Activated T-helper 1 cell treated with anti-CD3 and anti-CD28 coated beads, Interleukin-12 subunit alpha, Interleukin-12 subunit beta, Interleukin-2, Interleukin-4 antibody, amounts not matched to agents 30 ng/mL and 10 ng/mL and 1 ng/mL, durations not matched to agents 14 hours and 24 hours and 36 hours (primary cell): ENCODE measurements at regions not wholly inside any gene's neighbourhood (a gene's known extent, or its start where the extent isn't known, plus 50 kb on each side); places are given as distances from the start of the nearest gene placed in this dataset.

Source experiments
- DNase-seq: peaks from one replicate; pipeline ENCODE4 v3.0.0; 2021; ENCODE audit warnings: low spot score
- H3K27ac Mint-ChIP-seq: one replicate; pipeline ENCODE4 v1.8.0; 2021; ENCODE audit warnings: mild to moderate bottlenecking, mixed read lengths
- H3K27me3 Mint-ChIP-seq: one replicate; pipeline ENCODE4 v1.8.0; 2022; ENCODE audit warnings: mild to moderate bottlenecking, moderate library complexity, mixed read lengths; ENCODE audit not compliant: insufficient read depth
- H3K36me3 Mint-ChIP-seq: one replicate; pipeline ENCODE4 v1.8.0; 2021; ENCODE audit warnings: low read depth, mixed read lengths
- H3K4me1 Mint-ChIP-seq: one replicate; pipeline ENCODE4 v1.8.0; 2021; ENCODE audit warnings: low read depth, mixed read lengths
- H3K4me3 Mint-ChIP-seq: one replicate; pipeline ENCODE4 v1.8.0; 2021; ENCODE audit warnings: mild to moderate bottlenecking, moderate library complexity, mixed read lengths
- H3K9me3 Mint-ChIP-seq: one replicate; pipeline ENCODE4 v1.8.0; 2021; ENCODE audit warnings: mixed read lengths
- intact Hi-C: fragments of 100-400 bp; cut with micrococcal nuclease; formaldehyde crosslinking; loops from one replicate; pipeline ENCODE4 v1.15.1; 2024

- no peak overlapping the region for H3K4me3 Mint-ChIP-seq
Observed at GRCh38 chr5:67267512-67268216, 71.1 kb upstream of the CD180 start.

GRCh38 chr5:67266654-67267350 is 70.2 kb upstream of the CD180 start:
- Mint-ChIP-seq H3K9me3 (no peaks in the 10 kb centered on the region), H3K4me1 (no peaks in the 10 kb centered on the region), H3K36me3 (no peaks in the 10 kb centered on the region), H3K27me3 (no peaks in the 10 kb centered on the region), H3K4me3 (no peak overlapping the region), H3K27ac (no peak overlapping the region)
- no peak for DNase-seq
- intact Hi-C loops = no loop called here

More at GRCh38 chr5:67267512-67268216, 71.1 kb upstream of the CD180 start:
- DNase-seq = no peak
- Mint-ChIP-seq H3K4me1 (no peaks in the 10 kb centered on the region), H3K9me3 (no peaks in the 10 kb centered on the region), H3K27ac (no peak overlapping the region), H3K27me3 (no peaks in the 10 kb centered on the region), H3K36me3 (no peaks in the 10 kb centered on the region)
- intact Hi-C loops = no loop called here

- no peak overlapping the region for H3K4me3 Mint-ChIP-seq
Observed at GRCh38 chr5:67265951-67266350, 69.4 kb upstream of the CD180 start.

GRCh38 chr5:67263656-67264408 is 67.2 kb upstream of the CD180 start:
- Mint-ChIP-seq H3K4me1 (no peaks in the 10 kb centered on the region), H3K4me3 (no peak overlapping the region), H3K27ac (no peak overlapping the region), H3K36me3 (no peaks in the 10 kb centered on the region), H3K27me3 (peaks cover 5% of the 10 kb centered on the region), H3K9me3 (no peaks in the 10 kb centered on the region)
- DNase-seq = no peak
- intact Hi-C loops = no loop called here

More at GRCh38 chr5:67265951-67266350, 69.4 kb upstream of the CD180 start:
- DNase-seq = no peak
- no peak overlapping the region for H3K27ac Mint-ChIP-seq
- no peaks in the 10 kb centered on the region for H3K9me3 Mint-ChIP-seq
- H3K27me3 Mint-ChIP-seq = peaks cover 4% of the 10 kb centered on the region
- intact Hi-C loops = no loop called here
- H3K4me1 Mint-ChIP-seq = no peaks in the 10 kb centered on the region
- H3K36me3 Mint-ChIP-seq = no peaks in the 10 kb centered on the region

- intact Hi-C loops = no loop called here
- H3K36me3 Mint-ChIP-seq = no peaks in the 10 kb centered on the region
- no peaks in the 10 kb centered on the region for H3K4me1 Mint-ChIP-seq
Observed at GRCh38 chr5:67262956-67263355, 66.4 kb upstream of the CD180 start.

GRCh38 chr5:67262206-67262605 is 65.6 kb upstream of the CD180 start:
- H3K9me3 Mint-ChIP-seq = no peaks in the 10 kb centered on the region
- peaks cover 6% of the 10 kb centered on the region for H3K27me3 Mint-ChIP-seq
- no peak overlapping the region for H3K27ac Mint-ChIP-seq
- intact Hi-C loops = no loop called here
- no peak overlapping the region for H3K4me3 Mint-ChIP-seq
- DNase-seq = no peak
- no peaks in the 10 kb centered on the region for H3K36me3 Mint-ChIP-seq
- H3K4me1 Mint-ChIP-seq = no peaks in the 10 kb centered on the region

More at GRCh38 chr5:67262956-67263355, 66.4 kb upstream of the CD180 start:
- Mint-ChIP-seq H3K27me3 (peaks cover 6% of the 10 kb centered on the region), H3K9me3 (no peaks in the 10 kb centered on the region), H3K4me3 (no peak overlapping the region), H3K27ac (no peak overlapping the region)
- no peak for DNase-seq

GRCh38 chr5:67259548-67260215 is 63.1 kb upstream of the CD180 start:
- Mint-ChIP-seq H3K4me1 (no peaks in the 10 kb centered on the region), H3K4me3 (no peak overlapping the region), H3K36me3 (no peaks in the 10 kb centered on the region)

GRCh38 chr5:67257500-67257899 is 60.9 kb upstream of the CD180 start:
- no peaks in the 10 kb centered on the region for H3K4me1 Mint-ChIP-seq
- no peak overlapping the region for H3K27ac Mint-ChIP-seq
- peaks cover 7% of the 10 kb centered on the region for H3K27me3 Mint-ChIP-seq
- H3K9me3 Mint-ChIP-seq = no peaks in the 10 kb centered on the region
- H3K36me3 Mint-ChIP-seq = no peaks in the 10 kb centered on the region
- no peak overlapping the region for H3K4me3 Mint-ChIP-seq
- intact Hi-C loops = no loop called here
- DNase-seq = no peak

More at GRCh38 chr5:67259548-67260215, 63.1 kb upstream of the CD180 start:
- Mint-ChIP-seq H3K27ac (no peak overlapping the region), H3K9me3 (no peaks in the 10 kb centered on the region), H3K27me3 (peaks cover 7% of the 10 kb centered on the region)
- no peak for DNase-seq
- intact Hi-C loops = no loop called here

- Mint-ChIP-seq H3K4me1 (no peaks in the 10 kb centered on the region), H3K27me3 (peaks cover 7% of the 10 kb centered on the region), H3K4me3 (no peak overlapping the region), H3K27ac (no peak overlapping the region), H3K36me3 (no peaks in the 10 kb centered on the region), H3K9me3 (no peaks in the 10 kb centered on the region)
- no peak for DNase-seq
- intact Hi-C loops = no loop called here
Observed at GRCh38 chr5:67257077-67257476, 60.5 kb upstream of the CD180 start.

- H3K27ac Mint-ChIP-seq = no peak overlapping the region
- intact Hi-C loops = no loop called here
- H3K9me3 Mint-ChIP-seq = no peaks in the 10 kb centered on the region
- H3K27me3 Mint-ChIP-seq = peaks cover 3% of the 10 kb centered on the region
- no peaks in the 10 kb centered on the region for H3K36me3 Mint-ChIP-seq
- no peak for DNase-seq
- no peak overlapping the region for H3K4me3 Mint-ChIP-seq
- no peaks in the 10 kb centered on the region for H3K4me1 Mint-ChIP-seq
Observed at GRCh38 chr5:67255881-67256280, 59.3 kb upstream of the CD180 start.

GRCh38 chr5:67253911-67254310 is 57.3 kb upstream of the CD180 start:
- H3K9me3 Mint-ChIP-seq = peaks cover 4% of the 10 kb centered on the region
- no peaks in the 10 kb centered on the region for H3K4me1 Mint-ChIP-seq
- H3K27me3 Mint-ChIP-seq = peaks cover 3% of the 10 kb centered on the region
- DNase-seq = no peak
- no peak overlapping the region for H3K4me3 Mint-ChIP-seq
- no peaks in the 10 kb centered on the region for H3K36me3 Mint-ChIP-seq
- no peak overlapping the region for H3K27ac Mint-ChIP-seq
- intact Hi-C loops = no loop called here

- Mint-ChIP-seq H3K27me3 (no peaks in the 10 kb centered on the region), H3K4me3 (no peak overlapping the region), H3K27ac (no peak overlapping the region), H3K4me1 (no peaks in the 10 kb centered on the region), H3K36me3 (no peaks in the 10 kb centered on the region), H3K9me3 (peaks cover 4% of the 10 kb centered on the region)
- intact Hi-C loops = loop anchor here (5.0 to 10.0 kb wide), 2 partner anchors 1023 to 1215 kb away; no protein-coding TSS in a partner anchor
- DNase-seq = no peak
Observed at GRCh38 chr5:67249590-67249895, 52.9 kb upstream of the CD180 start.
